H1 (cell line): ENCODE measurements at regions not wholly inside any gene's neighbourhood (a gene's known extent, or its start where the extent isn't known, plus 50 kb on each side); places are given as distances from the start of the nearest gene placed in this dataset.

Experiments
- CTCF ChIA-PET: fragments of 300-600 bp; sonication (Branson Sonifier 250); formaldehyde crosslinking; loops from one replicate; lab custom pipeline; 2021; ENCODE audit not compliant: partially characterized antibody; lab: Charles Lee
- POLR2A ChIA-PET: fragments of 300-600 bp; sonication (Branson Sonifier 250); formaldehyde crosslinking; loops from one replicate; lab custom pipeline; 2021; ENCODE audit warnings: inconsistent platforms; ENCODE audit not compliant: partially characterized antibody; lab: Charles Lee
- DNase-seq, 2 experiments: peaks; one replicate each; pipeline versions ENCODE4 v3.0.0 to v3.0.0-alpha.2; 2010 to 2022; ENCODE audit warnings: low spot score in 2 of 2, low read depth in 1 of 2, mixed read lengths in 1 of 2
- FAIRE-seq: peaks from 2 replicates; lab custom pipeline; 2011; peaks lifted over from hg19 to GRCh38; lab: Jason Lieb, UNC
- H2AFZ ChIP-seq: 2 replicates; pipeline ENCODE4 v1.8.1; 2012; ENCODE audit warnings: low read length, inconsistent platforms
- H2AK5ac ChIP-seq: 2 replicates; pipeline ENCODE4 v1.6.1; 2013; ENCODE audit warnings: low read depth, low read length
- H2BK120ac ChIP-seq: replicated peaks from 2 replicates; pipeline ENCODE3; 2013; ENCODE audit warnings: low read depth, low read length, inconsistent platforms
- H2BK12ac ChIP-seq: 2 replicates; pipeline ENCODE4 v1.6.1; 2013; ENCODE audit warnings: low read depth, low read length
- H2BK15ac ChIP-seq: 2 replicates; pipeline ENCODE4 v1.6.1; 2013; ENCODE audit warnings: low read length
- H2BK20ac ChIP-seq: 2 replicates; pipeline ENCODE4 v1.6.1; 2013; ENCODE audit warnings: low read length
- H2BK5ac ChIP-seq: 2 replicates; pipeline ENCODE4 v1.6.1; 2013; ENCODE audit warnings: low read depth, low read length
- H3K14ac ChIP-seq: 2 replicates; pipeline ENCODE4 v1.6.1; 2013; ENCODE audit warnings: inconsistent platforms; ENCODE audit not compliant: insufficient read length
- H3K18ac ChIP-seq: 2 replicates; pipeline ENCODE4 v1.6.1; 2013; ENCODE audit warnings: low read length; ENCODE audit errors: extremely low read depth
- H3K23ac ChIP-seq: 2 replicates; pipeline ENCODE4 v1.6.1; 2013; ENCODE audit warnings: inconsistent platforms; ENCODE audit not compliant: insufficient read length
- H3K23me2 ChIP-seq: 2 replicates; pipeline ENCODE4 v1.6.1; 2013; ENCODE audit warnings: low read depth, low read length
- H3K27ac ChIP-seq: 2 replicates; pipeline ENCODE4 v1.6.1; 2011; ENCODE audit warnings: low read depth, low read length, inconsistent platforms
- H3K27me3 ChIP-seq, 4 experiments: replicated peaks in 1 of 4; 1 replicate in 1 of 4; 2 replicates in 3 of 4; pipeline versions ENCODE4 v1.6.1 to v1.8.1; 2011 to 2013; ENCODE audit warnings: low read length in 3 of 4, mild to moderate bottlenecking in 3 of 4, inconsistent platforms in 2 of 4, mixed read lengths in 2 of 4, moderate library complexity in 1 of 4; ENCODE audit not compliant: control insufficient read depth in 3 of 4, insufficient read depth in 3 of 4; ENCODE audit errors: extremely low read depth in 1 of 4
- H3K36me3 ChIP-seq, 4 experiments: 2 replicates each; pipeline versions ENCODE4 v1.6.1 to v1.8.1; 2011 to 2013; ENCODE audit warnings: mild to moderate bottlenecking in 4 of 4, low read length in 3 of 4, moderate library complexity in 2 of 4, control low read depth in 1 of 4, inconsistent platforms in 1 of 4; ENCODE audit not compliant: insufficient read depth in 4 of 4, control insufficient read depth in 2 of 4
- H3K4ac ChIP-seq: replicated peaks from 2 replicates; pipeline ENCODE3; 2013; ENCODE audit warnings: low read length, low read depth, mixed read lengths, inconsistent platforms; ENCODE audit not compliant: insufficient read length
- H3K4me1 ChIP-seq, 4 experiments: replicated peaks in 1 of 4; 1 replicate in 1 of 4; 2 replicates in 3 of 4; pipeline versions ENCODE4 v1.6.1 to v1.8.1; 2011 to 2013; ENCODE audit warnings: low read length in 3 of 4, inconsistent platforms in 2 of 4, mixed read lengths in 1 of 4; ENCODE audit not compliant: insufficient read depth in 4 of 4, control insufficient read depth in 3 of 4
- H3K4me2 ChIP-seq, 2 experiments: 2 replicates each; pipeline versions ENCODE4 v1.6.1 to v1.8.1; 2011 to 2013; ENCODE audit warnings: low read depth in 2 of 2, low read length in 2 of 2, control low read depth in 1 of 2, inconsistent platforms in 1 of 2, mild to moderate bottlenecking in 1 of 2; ENCODE audit not compliant: insufficient read depth in 1 of 2
- H3K4me3 ChIP-seq, 4 experiments: fragments of 200-600, 300-600 bp in 1 of 4; sonication (generic), shearing (Covaris generic), sonication (Bioruptor Twin) in 1 of 4; 2 replicates each; pipeline versions ENCODE4 v1.5.1 to v1.8.1; 2011 to 2016; ENCODE audit warnings: low read length in 4 of 4, low read depth in 3 of 4, control low read depth in 2 of 4, inconsistent platforms in 2 of 4, mild to moderate bottlenecking in 2 of 4, mixed read lengths in 1 of 4, moderate library complexity in 1 of 4; ENCODE audit not compliant: insufficient read depth in 2 of 4; ENCODE audit errors: extremely low read depth in 1 of 4
- H3K56ac ChIP-seq: replicated peaks from 2 replicates; pipeline ENCODE3; 2013; ENCODE audit warnings: low read depth, mild to moderate bottlenecking, mixed read lengths, low read length, inconsistent platforms; ENCODE audit not compliant: insufficient read length
- H3K79me1 ChIP-seq: 2 replicates; pipeline ENCODE4 v1.6.1; 2013; ENCODE audit warnings: low read depth, low read length, control low read depth
- H3K79me2 ChIP-seq, 2 experiments: 2 replicates each; pipeline versions ENCODE4 v1.6.1 to v1.8.1; 2012 to 2013; ENCODE audit warnings: low read length in 2 of 2, mild to moderate bottlenecking in 2 of 2, inconsistent platforms in 1 of 2; ENCODE audit not compliant: insufficient read depth in 2 of 2, control insufficient read depth in 1 of 2
- H3K9ac ChIP-seq, 4 experiments: replicated peaks in 1 of 4; 1 replicate in 1 of 4; 2 replicates in 3 of 4; pipeline versions ENCODE4 v1.6.1 to v1.8.1; 2011 to 2013; ENCODE audit warnings: low read depth in 3 of 4, low read length in 3 of 4, control low read depth in 2 of 4, mild to moderate bottlenecking in 2 of 4, moderate library complexity in 2 of 4, inconsistent platforms in 1 of 4; ENCODE audit errors: extremely low read depth in 1 of 4
- H3K9me3 ChIP-seq, 2 experiments: 2 replicates each; pipeline versions ENCODE4 v1.6.1 to v1.8.1; 2012 to 2013; ENCODE audit warnings: mild to moderate bottlenecking in 2 of 2, moderate library complexity in 2 of 2, control low read depth in 1 of 2, inconsistent platforms in 1 of 2, low read depth in 1 of 2, low read length in 1 of 2, mixed read lengths in 1 of 2; ENCODE audit not compliant: insufficient read depth in 2 of 2
- H4K20me1 ChIP-seq, 2 experiments: replicated peaks in 1 of 2; 2 replicates each; pipeline versions ENCODE3 to v1.8.1; 2011 to 2013; ENCODE audit warnings: inconsistent platforms in 2 of 2, low read length in 2 of 2, mild to moderate bottlenecking in 1 of 2; ENCODE audit not compliant: insufficient read depth in 2 of 2, control insufficient read depth in 1 of 2
- H4K5ac ChIP-seq: 2 replicates; pipeline ENCODE4 v1.6.1; 2013; ENCODE audit warnings: low read length, low read depth, mixed read lengths, inconsistent platforms; ENCODE audit not compliant: insufficient read length
- H4K8ac ChIP-seq: 2 replicates; pipeline ENCODE4 v1.8.0; 2013; ENCODE audit warnings: mild to moderate bottlenecking, moderate library complexity, low read length, inconsistent platforms; ENCODE audit not compliant: insufficient read depth; ENCODE audit errors: extremely low read depth
- H4K91ac ChIP-seq: replicated peaks from 2 replicates; pipeline ENCODE3; 2013; ENCODE audit warnings: low read length, mixed read lengths, inconsistent platforms; ENCODE audit not compliant: insufficient read length
- CHD1 ChIP-seq: IDR thresholded peaks from 2 replicates; pipeline ENCODE4 v1.6.1; 2012; ENCODE audit warnings: low read depth, low read length, improper control_type of control experiment
- CTBP2 ChIP-seq: IDR thresholded peaks from 2 replicates; pipeline ENCODE4 v1.7.0; 2011; ENCODE audit warnings: borderline replicate concordance, mild to moderate bottlenecking, moderate library complexity, mixed read lengths, low read length; ENCODE audit not compliant: insufficient read depth, insufficient read length
- EGR1 ChIP-seq: IDR thresholded peaks from 2 replicates; pipeline ENCODE4 v1.6.1; 2011; ENCODE audit warnings: low read depth, low read length, borderline replicate concordance
- EP300 ChIP-seq, 2 experiments: IDR thresholded peaks; 1 replicate in 1 of 2; 2 replicates in 1 of 2; pipeline ENCODE4 v1.6.1; 2011 to 2012; ENCODE audit warnings: low read depth in 2 of 2, low read length in 2 of 2, mild to moderate bottlenecking in 2 of 2, borderline replicate concordance in 1 of 2, inconsistent platforms in 1 of 2, moderate library complexity in 1 of 2
- EZH2 ChIP-seq: fragments of 200-600 bp; sonication (generic); IDR thresholded peaks from 2 replicates; pipeline ENCODE4 v1.7.1; 2012; ENCODE audit warnings: low read depth, mild to moderate bottlenecking, moderate library complexity, low read length, inconsistent platforms; ENCODE audit not compliant: severe bottlenecking
- GTF2F1 ChIP-seq: IDR thresholded peaks from 2 replicates; pipeline ENCODE4 v1.6.1; 2012; ENCODE audit warnings: low read depth, low read length, improper control_type of control experiment, borderline replicate concordance
- KDM4A ChIP-seq: IDR thresholded peaks from one replicate; pipeline ENCODE4 v1.7.1; 2012; ENCODE audit warnings: low read depth, mild to moderate bottlenecking, moderate library complexity, low read length, inconsistent platforms; ENCODE audit not compliant: severe bottlenecking
- MAX ChIP-seq: IDR thresholded peaks from 2 replicates; pipeline ENCODE4 v1.6.1; 2012; ENCODE audit warnings: inconsistent platforms
- NANOG ChIP-seq: IDR thresholded peaks from 2 replicates; pipeline ENCODE4 v1.6.1; 2011; ENCODE audit warnings: low read length, low read depth, mild to moderate bottlenecking, inconsistent platforms; ENCODE audit not compliant: insufficient read depth, poor library complexity, severe bottlenecking
- POLR2A ChIP-seq, 2 experiments: IDR thresholded peaks; 1 replicate in 1 of 2; 2 replicates in 1 of 2; pipeline ENCODE4 v1.6.1; 2011; ENCODE audit warnings: low read depth in 2 of 2, low read length in 2 of 2, mild to moderate bottlenecking in 2 of 2; ENCODE audit errors: control extremely low read depth in 1 of 2
- SIN3A ChIP-seq, 2 experiments: IDR thresholded peaks in 1 of 2; conservative IDR thresholded peaks in 1 of 2; 2 replicates each; pipeline ENCODE4 v1.6.1; 2011 to 2012; ENCODE audit warnings: low read length in 2 of 2, improper control_type of control experiment in 1 of 2, low read depth in 1 of 2, mild to moderate bottlenecking in 1 of 2
- SUZ12 ChIP-seq: fragments of 200-600 bp; sonication (generic); IDR thresholded peaks from 2 replicates; pipeline ENCODE4 v1.6.1; 2012; ENCODE audit warnings: mild to moderate bottlenecking, inconsistent platforms, low read length, moderate library complexity, mixed read lengths
- ZNF274 ChIP-seq: IDR thresholded peaks from 2 replicates; pipeline ENCODE4 v1.7.0; 2012; ENCODE audit warnings: low read length, borderline replicate concordance; ENCODE audit errors: extremely low read depth
- TF ChIP-seq, protein P1 (sequence below): IDR thresholded peaks from 2 replicates; pipeline ENCODE4 v1.6.1; 2011; ENCODE audit warnings: low read length, improper control_type of control experiment

DNA sequence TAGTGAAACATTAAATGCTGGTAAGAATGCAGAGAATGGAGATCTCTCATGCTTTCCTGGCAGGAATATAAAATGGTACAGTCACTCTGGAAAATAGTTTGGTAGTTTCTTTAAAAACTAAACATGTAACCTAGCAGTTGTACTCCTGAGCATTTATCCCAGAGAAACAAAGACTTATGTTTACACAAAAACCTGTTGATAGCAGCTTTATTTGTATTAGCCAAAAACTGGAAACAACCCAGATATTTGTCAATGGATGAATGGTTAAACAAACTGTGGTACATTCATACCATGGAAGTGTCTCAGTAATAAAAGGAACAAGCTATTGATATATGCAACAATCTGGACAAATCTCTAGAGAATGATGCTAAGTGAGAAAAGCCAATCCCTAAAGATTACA lies 81.7 kb upstream of the CTAGE1 start:
- H3K4me2 ChIP-seq = no peak overlapping the region
- H3K79me2 ChIP-seq = no peaks in the 10 kb centered on the region
- no peaks in the 10 kb centered on the region for H3K79me1 ChIP-seq
- no peak overlapping the region for H2AK5ac ChIP-seq
- no peak overlapping the region for H3K27ac ChIP-seq
- no peak overlapping the region for H2BK20ac ChIP-seq
- no peak overlapping the region for H3K23ac ChIP-seq
- H2BK12ac ChIP-seq = no peak overlapping the region
- no peak overlapping the region for H3K4ac ChIP-seq
- no peaks in the 10 kb centered on the region for H3K4me1 ChIP-seq
- no peak overlapping the region for H3K9ac ChIP-seq
- FAIRE-seq (no peak), DNase-seq (no peak)
- H3K14ac ChIP-seq = no peak overlapping the region
- H3K18ac ChIP-seq = no peak overlapping the region
- H3K27me3 ChIP-seq = no peaks in the 10 kb centered on the region
- ChIA-PET POLR2A (no interaction called here), CTCF (interaction anchor here (1.2 kb wide), 1 partner anchor 8 kb away, joined by 4 read pairs; no protein-coding TSS in a partner anchor)
- H2BK5ac ChIP-seq = no peak overlapping the region
- no peak overlapping the region for H4K5ac ChIP-seq
- H4K20me1 ChIP-seq = no peaks in the 10 kb centered on the region
- H2AFZ ChIP-seq = no peak overlapping the region
- H2BK120ac ChIP-seq = no peak overlapping the region
- no peak overlapping the region for H4K8ac ChIP-seq
- no peaks in the 10 kb centered on the region; a peak in 1 of 4 replicates for H3K9me3 ChIP-seq
- no peak overlapping the region for H4K91ac ChIP-seq
- no peak overlapping the region for H2BK15ac ChIP-seq
- no peaks in the 10 kb centered on the region for H3K23me2 ChIP-seq
- no peaks in the 10 kb centered on the region for H3K36me3 ChIP-seq
- no peak overlapping the region for H3K56ac ChIP-seq
- H3K4me3 ChIP-seq = no peak overlapping the region
- TF ChIP-seq MAX = no peak
- no peak for TF ChIP-seq KDM4A
- TF ChIP-seq, protein P1, sequence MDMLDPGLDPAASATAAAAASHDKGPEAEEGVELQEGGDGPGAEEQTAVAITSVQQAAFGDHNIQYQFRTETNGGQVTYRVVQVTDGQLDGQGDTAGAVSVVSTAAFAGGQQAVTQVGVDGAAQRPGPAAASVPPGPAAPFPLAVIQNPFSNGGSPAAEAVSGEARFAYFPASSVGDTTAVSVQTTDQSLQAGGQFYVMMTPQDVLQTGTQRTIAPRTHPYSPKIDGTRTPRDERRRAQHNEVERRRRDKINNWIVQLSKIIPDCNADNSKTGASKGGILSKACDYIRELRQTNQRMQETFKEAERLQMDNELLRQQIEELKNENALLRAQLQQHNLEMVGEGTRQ = no peak
- no peak for TF ChIP-seq SIN3A (conservative IDR thresholded peaks at IDR 0.05 in 1 of 2, IDR thresholded peaks at IDR 0.05 in 1 of 2; ENCODE audit: low read depth in 1 of 2, low read length in 2 of 2)
- TF ChIP-seq EGR1 = no peak
- TF ChIP-seq NANOG = no peak
- no peak for TF ChIP-seq CTBP2
- TF ChIP-seq CHD1 = no peak
- TF ChIP-seq EP300 (IDR thresholded peaks at IDR 0.05; ENCODE audit: borderline replicate concordance in 1 of 2, low read depth in 2 of 2, low read length in 2 of 2) = no peak
- TF ChIP-seq EZH2 = no peak
- no peak for TF ChIP-seq GTF2F1
- no peak for TF ChIP-seq SUZ12
- TF ChIP-seq POLR2A (IDR thresholded peaks at IDR 0.05; ENCODE audit: control extremely low read depth in 1 of 2, low read depth in 2 of 2, low read length in 2 of 2) = no peak
- TF ChIP-seq ZNF274 = no peak
